SK-N-SH (cell line): ENCODE measurements at regions not wholly inside any gene's neighbourhood (a gene's known extent, or its start where the extent isn't known, plus 50 kb on each side); places are given as distances from the start of the nearest gene placed in this dataset.
"Not testable (repeated sequence)": the region's sequence is repeated elsewhere in the genome, so short reads cannot be mapped to it uniquely, and the experiment has no call there.

Experiments used
- CTCF ChIA-PET: fragments of 300-600, 350-600 bp; formaldehyde crosslinking; extraction: SDS; loops from one replicate; lab custom pipeline; 2021; lab: Yijun Ruan, JAX
- POLR2A ChIA-PET: fragments of 350-600 bp; sonication (Branson Sonifier 250); formaldehyde crosslinking; extraction: SDS; loops from one replicate; lab custom pipeline; 2020; ENCODE audit warnings: antibody characterized with exemption, inconsistent platforms; lab: Yijun Ruan, JAX
- DNase-seq: peaks from one replicate; pipeline ENCODE4 v3.0.0; 2012
- H2AFZ ChIP-seq: fragments of 200-600 bp; sonication (generic); 2 replicates; pipeline ENCODE4 v1.8.1; 2016; ENCODE audit warnings: antibody characterized with exemption, mild to moderate bottlenecking, low read depth
- H3F3A ChIP-seq: fragments of 200-600 bp; sonication (generic); replicated peaks from 2 replicates; pipeline ENCODE3; 2016; ENCODE audit warnings: antibody characterized with exemption, mild to moderate bottlenecking; ENCODE audit not compliant: insufficient read depth
- H3K27ac ChIP-seq, 2 experiments: fragments of 200-500 bp in 1 of 2; fragments of 200-600 bp in 1 of 2; sonication (Bioruptor generic) in 1 of 2; sonication (generic), shearing (Covaris generic) in 1 of 2; 2 replicates each; pipeline versions ENCODE4 v1.5.1 to v1.6.1; 2014 to 2016; ENCODE audit warnings: low read depth in 2 of 2, inconsistent platforms in 1 of 2, low read length in 1 of 2, mild to moderate bottlenecking in 1 of 2, mixed read lengths in 1 of 2
- H3K27me3 ChIP-seq: fragments of 200-600 bp; sonication (generic), shearing (Covaris generic); 2 replicates; pipeline ENCODE4 v1.6.1; 2016; ENCODE audit warnings: mixed run types; ENCODE audit not compliant: insufficient read depth
- H3K36me3 ChIP-seq, 2 experiments: fragments of 200-500 bp in 1 of 2; fragments of 200-600 bp in 1 of 2; sonication (Bioruptor generic) in 1 of 2; sonication (generic) in 1 of 2; replicated peaks in 1 of 2; 2 replicates each; pipeline versions ENCODE3 to v1.5.1; 2014 to 2016; ENCODE audit warnings: low read length in 1 of 2, mild to moderate bottlenecking in 1 of 2; ENCODE audit not compliant: insufficient read depth in 2 of 2, control insufficient read depth in 1 of 2
- H3K4me1 ChIP-seq, 2 experiments: fragments of 200-500 bp in 1 of 2; fragments of 200-600 bp in 1 of 2; sonication (Bioruptor generic) in 1 of 2; sonication (generic), shearing (Covaris generic) in 1 of 2; 2 replicates each; pipeline versions ENCODE4 v1.5.1 to v1.6.1; 2014 to 2016; ENCODE audit warnings: low read depth in 1 of 2, low read length in 1 of 2, mixed run types in 1 of 2; ENCODE audit not compliant: insufficient read depth in 2 of 2, control insufficient read depth in 1 of 2
- H3K4me2 ChIP-seq: fragments of 200-600 bp; sonication (generic), shearing (Covaris generic); 2 replicates; pipeline ENCODE4 v1.6.1; 2017; ENCODE audit warnings: mixed run types
- H3K4me3 ChIP-seq, 2 experiments: fragments of 200-500 bp in 1 of 2; fragments of 200-600 bp in 1 of 2; sonication (Bioruptor generic) in 1 of 2; sonication (generic), shearing (Covaris generic) in 1 of 2; 2 replicates each; pipeline versions ENCODE4 v1.5.1 to v1.8.1; 2014 to 2016; ENCODE audit warnings: low read depth in 2 of 2, inconsistent platforms in 1 of 2, low read length in 1 of 2, mild to moderate bottlenecking in 1 of 2, mixed read lengths in 1 of 2, moderate library complexity in 1 of 2
- H3K79me2 ChIP-seq: fragments of 200-600 bp; sonication (generic); 2 replicates; pipeline ENCODE4 v1.8.1; 2017; ENCODE audit warnings: mild to moderate bottlenecking; ENCODE audit not compliant: insufficient read depth
- H3K9ac ChIP-seq: fragments of 200-600 bp; sonication (generic); 2 replicates; pipeline ENCODE4 v1.6.1; 2017; ENCODE audit warnings: mixed run types
- H3K9me2 ChIP-seq: fragments of 200-600 bp; sonication (generic); 2 replicates; pipeline ENCODE4 v1.6.1; 2017; ENCODE audit warnings: mixed run types
- H3K9me3 ChIP-seq: fragments of 200-600 bp; sonication (generic); 2 replicates; pipeline ENCODE4 v1.6.1; 2017; ENCODE audit warnings: mixed run types, mild to moderate bottlenecking, moderate library complexity
- H4K20me1 ChIP-seq: fragments of 200-600 bp; sonication (generic); 2 replicates; pipeline ENCODE4 v1.6.1; 2017; ENCODE audit warnings: mild to moderate bottlenecking, mixed run types; ENCODE audit not compliant: insufficient read depth
- CHD2 ChIP-seq: fragments of 150-350 bp; IDR thresholded peaks from 2 replicates; pipeline ENCODE4 v1.6.1; 2018; ENCODE audit warnings: low read length; ENCODE audit not compliant: partially characterized antibody
- EZH2phosphoT487 ChIP-seq: fragments of 200-600 bp; sonication (generic); IDR thresholded peaks from 2 replicates; pipeline ENCODE4 v1.6.1; 2017; ENCODE audit warnings: low read depth, mixed run types, mild to moderate bottlenecking, antibody characterized with exemption, moderate library complexity, borderline replicate concordance
- TEAD4 ChIP-seq: IDR thresholded peaks from 2 replicates; pipeline ENCODE4 v1.4.0; 2012; ENCODE audit warnings: mild to moderate bottlenecking, borderline replicate concordance; ENCODE audit not compliant: insufficient read depth
- YY1 ChIP-seq: IDR thresholded peaks from 2 replicates; pipeline ENCODE4 v1.4.0; 2012; ENCODE audit warnings: low read depth, mild to moderate bottlenecking
- WGBS: methylation state at CpG from one replicate; pipeline ENCODE4 v1.1.6; 2017; ENCODE audit warnings: low lambda C conversion rate; 5-methylcytosine and 5-hydroxymethylcytosine counted together
- TF ChIP-seq, protein P1 (sequence below): IDR thresholded peaks from 2 replicates; pipeline ENCODE4; 2012
- TF ChIP-seq, protein P2 (sequence below): IDR thresholded peaks from 2 replicates; pipeline ENCODE4 v1.6.1; 2012; ENCODE audit warnings: mild to moderate bottlenecking, low read depth, low read length, moderate library complexity

DNA sequence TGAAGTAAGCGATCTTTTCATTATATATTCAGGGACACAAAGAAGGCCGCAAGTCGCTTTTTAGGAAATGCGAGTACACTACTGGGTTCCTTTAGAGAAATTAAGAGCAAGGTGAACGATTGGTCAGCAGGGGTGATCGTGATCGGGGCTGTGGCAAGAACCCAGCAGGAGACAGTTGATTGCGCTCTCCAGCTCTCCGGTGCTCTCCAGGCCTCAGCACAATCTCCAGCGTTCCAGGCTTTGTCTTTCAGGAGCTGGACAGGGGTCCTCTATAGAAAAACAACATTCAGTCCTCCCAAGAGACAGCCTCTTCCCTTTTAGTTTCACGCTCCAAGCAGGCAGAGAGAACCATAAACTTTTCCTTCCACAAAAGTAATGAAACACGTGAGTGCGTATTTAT, 170.5 kb upstream of the KLF6 start:
- POLR2A ChIA-PET, result no interaction called here

DNA sequence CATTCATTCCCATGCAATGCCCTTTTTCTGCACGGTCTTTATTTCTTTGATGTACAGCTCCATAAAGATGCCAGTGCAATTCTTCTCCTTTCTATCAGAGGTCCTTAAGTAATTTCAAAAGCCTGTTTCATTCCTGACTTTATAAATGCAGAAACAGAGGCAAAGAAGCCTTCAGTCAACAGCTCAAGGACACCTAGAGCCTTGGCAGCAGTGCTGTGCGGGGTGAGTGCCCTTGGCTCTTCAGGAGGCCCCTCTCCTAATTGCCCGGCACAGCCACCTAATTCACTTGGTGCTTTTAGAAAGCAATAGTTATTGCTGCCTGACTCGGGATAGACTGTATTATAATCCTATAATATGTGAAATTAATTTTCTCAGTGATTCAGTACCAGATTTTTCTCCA, 169.6 kb upstream of the KLF6 start:
- no peak overlapping the region for H3K27ac ChIP-seq
- DNase-seq, result no peak
- H3K9me3 ChIP-seq, result no peaks in the 10 kb centered on the region
- no peaks in the 10 kb centered on the region for H3K79me2 ChIP-seq
- H3K27me3 ChIP-seq, result no peaks in the 10 kb centered on the region
- H3K9ac ChIP-seq, result no peak overlapping the region
- POLR2A ChIA-PET, result no interaction called here
- TF ChIP-seq, protein P1, sequence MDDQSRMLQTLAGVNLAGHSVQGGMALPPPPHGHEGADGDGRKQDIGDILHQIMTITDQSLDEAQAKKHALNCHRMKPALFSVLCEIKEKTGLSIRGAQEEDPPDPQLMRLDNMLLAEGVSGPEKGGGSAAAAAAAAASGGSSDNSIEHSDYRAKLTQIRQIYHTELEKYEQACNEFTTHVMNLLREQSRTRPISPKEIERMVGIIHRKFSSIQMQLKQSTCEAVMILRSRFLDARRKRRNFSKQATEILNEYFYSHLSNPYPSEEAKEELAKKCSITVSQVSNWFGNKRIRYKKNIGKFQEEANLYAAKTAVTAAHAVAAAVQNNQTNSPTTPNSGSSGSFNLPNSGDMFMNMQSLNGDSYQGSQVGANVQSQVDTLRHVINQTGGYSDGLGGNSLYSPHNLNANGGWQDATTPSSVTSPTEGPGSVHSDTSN, result no peak
- TF ChIP-seq, all 33 proteins: peak for 0
- no peak overlapping the region for H2AFZ ChIP-seq
- H3K4me1 ChIP-seq, result no peaks in the 10 kb centered on the region
- H4K20me1 ChIP-seq, result no peaks in the 10 kb centered on the region
- H3K4me3 ChIP-seq, result no peak overlapping the region
- H3K9me2 ChIP-seq, result no peaks in the 10 kb centered on the region
- CTCF ChIA-PET, result no interaction called here
- H3K36me3 ChIP-seq, result no peaks in the 10 kb centered on the region
- no peak overlapping the region for H3K4me2 ChIP-seq
- H3F3A ChIP-seq, result no peaks in the 10 kb centered on the region
- 80% methylated on average over 4 of the region's 4 CpGs for WGBS

More for the DNA sequence above, 170.5 kb upstream of the KLF6 start:
- DNase-seq, result no peak
- CTCF ChIA-PET, result interaction anchor here (1.0 kb wide), 1 partner anchor 115 kb away, joined by 3 read pairs; no protein-coding TSS in a partner anchor
- Histone ChIP-seq H3K4me2 (no peak overlapping the region), H3F3A (no peaks in the 10 kb centered on the region), H3K36me3 (no peaks in the 10 kb centered on the region), H3K9me2 (no peaks in the 10 kb centered on the region), H3K79me2 (no peaks in the 10 kb centered on the region), H3K9me3 (no peaks in the 10 kb centered on the region), H3K27me3 (no peaks in the 10 kb centered on the region), H4K20me1 (no peaks in the 10 kb centered on the region), H3K9ac (no peak overlapping the region), H3K4me3 (no peak overlapping the region), H3K27ac (no peak overlapping the region), H3K4me1 (no peaks in the 10 kb centered on the region), H2AFZ (no peak overlapping the region)
- TF ChIP-seq, protein P1, result no peak
- TF ChIP-seq TEAD4 (no peak), YY1 (no peak), EZH2phosphoT487 (no peak), CHD2 (no peak)
- TF ChIP-seq, protein P2, sequence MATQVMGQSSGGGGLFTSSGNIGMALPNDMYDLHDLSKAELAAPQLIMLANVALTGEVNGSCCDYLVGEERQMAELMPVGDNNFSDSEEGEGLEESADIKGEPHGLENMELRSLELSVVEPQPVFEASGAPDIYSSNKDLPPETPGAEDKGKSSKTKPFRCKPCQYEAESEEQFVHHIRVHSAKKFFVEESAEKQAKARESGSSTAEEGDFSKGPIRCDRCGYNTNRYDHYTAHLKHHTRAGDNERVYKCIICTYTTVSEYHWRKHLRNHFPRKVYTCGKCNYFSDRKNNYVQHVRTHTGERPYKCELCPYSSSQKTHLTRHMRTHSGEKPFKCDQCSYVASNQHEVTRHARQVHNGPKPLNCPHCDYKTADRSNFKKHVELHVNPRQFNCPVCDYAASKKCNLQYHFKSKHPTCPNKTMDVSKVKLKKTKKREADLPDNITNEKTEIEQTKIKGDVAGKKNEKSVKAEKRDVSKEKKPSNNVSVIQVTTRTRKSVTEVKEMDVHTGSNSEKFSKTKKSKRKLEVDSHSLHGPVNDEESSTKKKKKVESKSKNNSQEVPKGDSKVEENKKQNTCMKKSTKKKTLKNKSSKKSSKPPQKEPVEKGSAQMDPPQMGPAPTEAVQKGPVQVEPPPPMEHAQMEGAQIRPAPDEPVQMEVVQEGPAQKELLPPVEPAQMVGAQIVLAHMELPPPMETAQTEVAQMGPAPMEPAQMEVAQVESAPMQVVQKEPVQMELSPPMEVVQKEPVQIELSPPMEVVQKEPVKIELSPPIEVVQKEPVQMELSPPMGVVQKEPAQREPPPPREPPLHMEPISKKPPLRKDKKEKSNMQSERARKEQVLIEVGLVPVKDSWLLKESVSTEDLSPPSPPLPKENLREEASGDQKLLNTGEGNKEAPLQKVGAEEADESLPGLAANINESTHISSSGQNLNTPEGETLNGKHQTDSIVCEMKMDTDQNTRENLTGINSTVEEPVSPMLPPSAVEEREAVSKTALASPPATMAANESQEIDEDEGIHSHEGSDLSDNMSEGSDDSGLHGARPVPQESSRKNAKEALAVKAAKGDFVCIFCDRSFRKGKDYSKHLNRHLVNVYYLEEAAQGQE, result peak; percentile 84
- 96% methylated on average over 13 of the region's 13 CpGs for WGBS

DNA sequence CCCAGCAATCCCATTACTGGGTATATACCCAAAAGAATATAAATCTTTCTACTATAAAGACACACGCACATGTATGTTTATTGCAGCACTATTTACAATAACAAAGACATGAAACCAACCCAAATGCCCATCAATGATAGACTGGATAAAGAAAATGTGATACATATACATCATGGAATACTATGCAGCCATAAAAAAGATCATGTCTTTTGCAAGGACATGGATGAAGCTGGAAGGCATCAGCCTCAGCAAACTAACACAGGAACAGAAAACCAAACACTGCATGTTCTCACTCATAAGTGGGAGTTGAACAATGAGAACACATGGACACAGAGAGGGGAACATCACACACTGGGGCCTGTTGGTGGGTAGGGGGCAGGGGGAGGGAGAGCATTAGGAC, 169.0 kb upstream of the KLF6 start:
- DNase-seq, H3F3A ChIP-seq, CTCF ChIA-PET, H4K20me1 ChIP-seq, H2AFZ ChIP-seq, H3K9ac ChIP-seq, H3K9me3 ChIP-seq, H3K27me3 ChIP-seq, H3K36me3 ChIP-seq, H3K4me1 ChIP-seq, POLR2A ChIA-PET, H3K4me2 ChIP-seq, H3K4me3 ChIP-seq, H3K9me2 ChIP-seq, H3K27ac ChIP-seq, H3K79me2 ChIP-seq: not testable (repeated sequence)
- WGBS, result 84% methylated on average over 1 of the region's 1 CpG
